HG02571 (cell line): ENCODE measurements at regions not wholly inside any gene's neighbourhood (a gene's known extent, or its start where the extent isn't known, plus 50 kb on each side); places are given as distances from the start of the nearest gene placed in this dataset.
A peak's percentile ranks its signal among the peaks of the same experiment; 100 is the strongest.
"Not testable (repeated sequence)": the region's sequence is repeated elsewhere in the genome, so short reads cannot be mapped to it uniquely, and the experiment has no call there.

Source experiments
- ATAC-seq: cut with Tn5 transposase; IDR thresholded peaks from one replicate; pipeline ENCODE4 v1.9.1; 2021; ENCODE audit warnings: mild to moderate bottlenecking, moderate library complexity; ENCODE audit not compliant: unreplicated experiment

- no peak for ATAC-seq
Observed at GRCh38 chr12:28059668-28060067, 87.1 kb upstream of the PTHLH start.

DNA sequence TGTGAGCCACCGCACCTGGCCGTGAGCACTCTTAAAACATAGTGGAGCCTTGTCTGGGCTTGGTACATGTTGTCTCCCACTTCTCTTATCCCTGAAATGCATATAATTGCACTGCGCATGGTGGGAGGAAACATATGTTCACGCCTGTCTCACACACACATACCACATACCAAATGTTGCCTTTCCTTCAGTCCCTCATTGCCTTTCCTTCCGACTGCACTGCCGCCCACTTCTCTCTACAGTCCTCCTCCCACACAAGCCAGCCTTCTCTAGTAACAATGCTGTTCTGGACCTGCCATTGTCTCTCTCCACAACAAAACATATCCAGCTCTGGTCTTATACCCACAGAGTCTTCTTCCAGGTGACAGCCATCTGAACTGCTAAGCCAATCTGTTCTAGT lies 88.3 kb upstream of the PTHLH start:
- no peak for ATAC-seq

- ATAC-seq: no peak
Observed at GRCh38 chr12:28063355-28063880, 90.9 kb upstream of the PTHLH start.

DNA sequence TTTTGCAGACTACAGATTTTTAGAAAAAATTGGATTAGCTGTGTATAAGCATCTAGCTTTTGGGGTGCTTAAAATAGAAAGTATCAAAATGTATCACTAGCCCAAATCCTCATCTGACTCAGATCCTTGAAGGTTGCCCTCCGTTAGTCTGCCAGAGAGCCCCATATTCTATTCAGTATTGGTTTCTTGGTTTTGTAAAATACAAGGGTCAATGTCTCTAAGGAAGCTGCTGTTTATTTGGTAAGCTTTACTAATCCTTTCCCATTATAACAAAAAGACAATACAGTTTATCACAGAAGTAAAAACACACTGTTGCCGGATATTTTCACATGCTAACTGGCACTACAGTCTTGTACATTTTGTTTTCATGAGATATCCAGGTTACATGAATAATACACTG lies 92.8 kb upstream of the PTHLH start:
- ATAC-seq: no peak

DNA sequence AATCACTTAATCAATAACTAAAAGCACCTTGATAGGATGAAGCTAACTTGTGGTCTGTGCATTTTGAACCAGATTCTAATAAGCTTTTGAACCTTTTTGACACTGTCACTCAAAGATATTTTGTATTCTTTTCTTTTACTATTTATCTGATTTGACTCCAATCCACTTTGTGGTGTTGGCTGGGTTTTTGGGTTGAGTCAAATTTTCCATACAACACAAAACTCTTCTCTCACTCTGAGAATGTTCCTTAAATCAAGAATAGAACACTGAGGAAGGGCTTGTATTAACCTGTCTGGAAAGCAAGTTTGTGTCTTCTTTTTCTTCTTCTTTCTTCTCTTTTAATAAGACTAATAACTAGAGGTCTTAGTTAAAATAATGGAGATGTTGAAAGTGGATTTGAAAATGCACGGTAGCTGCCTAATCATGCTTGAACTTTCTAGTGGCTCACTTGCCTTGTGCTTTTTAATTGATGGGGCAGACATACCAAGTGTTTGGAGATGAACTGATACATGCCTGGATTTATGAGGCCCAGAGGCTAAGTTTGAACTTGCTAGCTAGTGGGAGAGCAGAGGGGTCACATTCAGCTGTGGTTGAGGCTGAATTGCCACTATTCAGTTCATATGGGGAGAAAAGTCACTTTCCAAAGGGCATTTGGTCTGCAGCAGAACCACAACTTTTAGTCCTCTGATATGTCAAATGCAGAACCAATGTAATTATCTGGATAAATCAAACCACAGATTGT lies 93.5 kb upstream of the PTHLH start:
- ATAC-seq: no peak

DNA sequence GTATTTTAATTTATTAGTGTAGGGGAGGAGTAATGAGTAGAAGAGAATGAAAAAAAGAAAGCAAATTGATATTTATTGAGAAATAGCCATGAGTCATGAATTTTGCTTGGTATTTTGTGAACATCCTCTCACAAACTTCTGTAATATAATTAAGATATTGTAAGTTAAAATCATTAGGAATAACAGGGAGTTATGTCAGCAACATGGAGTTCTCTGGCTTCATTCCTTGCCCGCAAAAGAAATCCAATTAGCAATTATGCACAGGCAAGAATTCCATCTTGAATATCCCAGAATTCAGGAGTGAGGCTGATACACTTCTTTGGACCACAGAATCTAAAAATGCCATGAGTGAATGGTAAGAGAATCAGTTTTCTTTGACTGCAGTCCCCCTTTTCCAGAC lies 94.3 kb upstream of the PTHLH start:
- no peak for ATAC-seq

DNA sequence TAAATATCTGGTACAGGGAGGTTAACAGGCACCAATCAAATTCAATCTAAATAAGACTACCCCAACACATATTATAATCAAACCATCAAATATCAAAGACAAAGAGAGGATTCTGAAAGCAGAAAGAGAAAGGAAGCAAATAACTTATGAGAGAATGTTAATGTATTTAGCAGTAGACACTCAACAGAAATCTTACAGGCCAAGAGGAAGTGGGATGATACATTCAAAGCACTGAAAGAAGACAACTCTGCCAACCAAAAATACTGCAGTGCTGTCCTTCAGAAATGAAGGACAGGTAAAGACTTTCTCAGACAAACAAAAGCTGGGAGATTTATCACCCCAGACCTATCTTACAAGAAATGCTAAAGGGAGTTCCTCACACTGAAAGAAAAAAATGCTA lies 95.9 kb upstream of the PTHLH start:
- no peak for ATAC-seq

DNA sequence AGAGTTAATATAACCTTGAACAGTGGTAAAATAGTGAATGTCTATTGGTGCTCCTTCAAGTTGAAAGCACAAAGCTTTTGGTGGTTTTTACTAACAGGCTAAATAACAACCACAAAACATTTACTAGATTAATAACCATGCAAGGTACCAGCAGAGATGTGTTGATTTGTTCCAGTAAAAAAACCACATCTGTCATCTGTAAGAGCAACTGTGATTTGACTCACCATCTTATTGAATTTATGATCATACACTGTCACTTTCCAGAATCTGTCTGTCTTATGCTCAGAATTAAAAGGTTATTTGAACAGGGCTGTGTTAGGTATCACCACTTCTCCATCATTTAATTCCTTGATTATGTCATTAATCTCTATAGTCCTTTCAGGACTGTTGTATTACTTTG lies 107.0 kb upstream of the PTHLH start:
- no peak for ATAC-seq

DNA sequence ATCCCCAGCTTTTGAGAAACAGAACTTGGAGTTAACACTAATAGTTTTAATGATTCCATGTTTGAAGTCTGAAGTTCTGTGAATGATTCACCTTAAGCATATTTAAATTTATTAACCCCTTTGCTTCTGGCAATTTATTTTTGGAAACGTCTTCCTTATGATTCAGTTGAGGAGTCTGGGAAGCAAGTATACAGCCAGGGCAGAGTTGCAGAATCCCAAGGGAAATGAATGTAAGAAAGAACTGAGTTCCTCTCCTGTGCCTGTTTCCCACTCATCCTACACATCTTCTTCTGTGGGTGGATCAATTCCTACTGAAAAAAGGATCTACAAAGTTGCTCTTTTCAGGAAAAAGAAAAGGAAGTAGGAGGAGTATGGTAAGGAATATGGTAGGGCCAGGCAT lies 108.2 kb upstream of the CCDC91 start:
- no peak for ATAC-seq

DNA sequence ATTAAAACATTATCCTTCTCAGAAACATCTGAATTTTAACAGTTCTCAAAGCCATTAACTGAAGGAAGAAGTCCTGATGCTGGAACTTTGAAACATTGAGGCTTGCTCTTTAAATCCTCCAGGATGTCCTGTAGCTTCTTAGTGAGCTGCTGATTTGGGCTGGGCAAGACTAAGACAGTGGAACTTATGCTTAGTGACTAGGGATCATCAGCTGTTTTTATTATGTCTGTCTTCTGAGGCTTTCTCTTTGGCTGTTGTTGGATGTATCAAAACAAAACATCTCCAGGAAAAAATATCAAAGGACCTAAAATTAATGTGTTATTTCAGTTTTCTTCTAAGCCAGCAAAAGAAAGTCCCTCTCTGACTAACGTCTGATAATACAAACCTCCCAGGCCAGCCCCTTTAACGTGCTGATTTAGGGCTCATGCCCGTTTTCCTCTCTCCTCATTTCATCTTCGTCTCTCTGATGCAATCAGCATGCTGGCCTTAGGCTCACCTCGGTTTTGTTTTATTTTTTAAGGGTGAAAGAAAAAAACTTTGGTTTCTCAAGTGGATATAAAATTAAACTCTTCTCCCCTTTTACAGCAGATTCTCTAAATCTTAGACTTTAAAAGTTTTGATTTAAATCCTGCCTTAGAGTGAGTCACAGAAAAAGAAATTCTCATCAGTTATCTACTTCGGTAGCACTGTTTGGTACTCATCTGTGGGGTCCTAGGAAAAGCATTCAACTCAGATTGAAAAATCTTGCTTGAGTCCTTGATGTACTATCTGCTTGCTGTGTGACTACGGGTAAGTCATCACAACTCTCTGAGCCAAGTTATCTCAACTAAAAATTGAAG lies 106.2 kb upstream of the CCDC91 start:
- no peak for ATAC-seq

DNA sequence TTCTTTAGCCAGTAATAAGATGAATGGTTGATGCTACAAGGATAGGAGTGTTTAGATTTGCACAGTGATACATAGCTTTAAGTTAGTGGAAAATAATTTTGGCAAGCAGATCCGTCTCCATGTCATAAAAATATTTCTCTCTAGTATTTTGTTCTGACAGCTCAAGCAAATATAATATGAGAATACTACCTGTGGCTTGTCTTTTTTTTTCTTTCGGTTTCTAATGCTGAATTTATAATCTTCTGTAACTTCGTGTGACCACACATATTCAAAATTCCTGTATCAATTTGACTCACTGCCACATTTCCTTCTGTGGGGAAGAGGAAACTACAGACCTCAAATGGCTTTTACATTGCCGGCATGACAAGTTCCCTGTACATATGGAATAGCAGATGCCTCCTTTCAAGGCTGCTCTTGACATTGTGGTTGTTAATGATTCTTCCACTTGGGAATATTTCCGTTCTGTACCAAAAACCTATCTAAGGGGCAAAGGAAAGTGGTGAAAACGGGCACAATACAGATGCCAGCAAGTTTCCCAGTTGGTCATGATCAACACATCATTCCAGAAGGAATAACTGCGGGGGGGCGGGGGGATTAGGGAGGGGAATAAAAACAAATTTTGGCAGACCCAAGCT lies 103.6 kb upstream of the CCDC91 start:
- peak; percentile 69 for ATAC-seq

DNA sequence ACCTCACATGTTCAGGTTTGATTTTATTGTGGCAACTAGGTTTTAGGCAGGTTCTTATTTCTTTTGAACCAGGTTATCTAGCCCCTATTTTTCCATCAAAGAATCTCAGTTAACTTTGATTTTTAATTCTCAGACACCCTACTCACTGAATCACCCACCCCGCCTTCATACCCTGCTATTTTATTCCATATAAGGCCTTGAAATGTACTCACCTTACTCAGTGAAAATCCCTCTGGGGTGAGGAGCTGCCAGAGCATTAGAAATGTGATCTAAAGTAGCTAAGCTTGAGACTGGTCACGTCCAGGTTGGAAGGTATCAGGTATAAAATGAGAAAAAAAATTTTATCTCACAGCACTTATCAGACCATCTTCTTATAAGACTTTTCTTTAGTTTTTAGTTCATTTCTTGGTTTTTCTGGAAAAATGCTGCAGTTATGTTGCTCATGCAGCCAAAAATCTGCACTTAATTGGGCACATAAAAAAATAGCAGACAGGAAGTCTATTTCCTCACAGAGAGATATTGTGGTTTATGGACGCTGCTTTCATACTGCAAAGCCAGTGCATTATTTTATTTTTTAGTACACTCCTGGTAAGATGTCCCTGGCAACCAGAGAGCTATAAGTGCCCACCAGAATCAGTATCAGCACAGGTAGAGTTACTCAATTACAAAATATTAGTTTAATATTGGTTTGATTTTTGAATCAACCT lies 101.5 kb upstream of the CCDC91 start:
- no peak for ATAC-seq

DNA sequence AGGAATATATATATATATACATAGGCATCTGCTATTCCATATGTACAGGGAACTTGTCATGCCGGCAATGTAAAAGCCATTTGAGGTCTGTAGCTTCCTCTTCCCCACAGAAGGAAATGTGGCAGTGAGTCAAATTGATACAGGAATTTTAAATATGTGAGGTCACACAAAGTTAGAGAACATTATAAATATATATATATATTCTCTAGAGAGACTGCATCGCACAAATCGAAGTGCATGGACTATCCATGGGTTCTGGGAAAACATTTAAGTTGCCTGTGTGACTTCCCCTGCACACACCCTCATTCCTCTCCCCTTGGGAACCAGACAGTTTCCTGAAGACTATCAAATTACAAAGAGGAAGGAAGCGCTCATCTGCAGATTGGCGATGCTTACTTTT lies 100.9 kb upstream of the CCDC91 start:
- ATAC-seq: no peak

DNA sequence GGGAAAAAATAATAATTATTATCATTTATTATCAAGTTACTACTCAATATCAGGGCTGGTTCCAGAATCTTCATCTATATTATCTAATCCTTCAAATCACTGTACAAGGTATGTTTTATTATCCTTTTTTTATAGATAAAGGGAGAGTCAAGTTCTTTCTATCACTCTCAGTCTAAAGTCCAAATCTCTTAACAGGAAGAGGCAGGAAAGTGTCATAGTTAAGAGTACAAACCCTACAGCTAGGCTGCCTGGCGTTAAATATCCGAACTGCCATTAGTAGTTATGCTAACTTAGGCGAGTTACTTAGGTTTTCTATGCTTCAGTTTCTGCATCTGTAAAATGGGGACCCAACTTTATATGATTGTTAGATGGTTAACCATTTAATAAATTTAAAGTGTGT lies 99.4 kb upstream of the CCDC91 start:
- ATAC-seq: no peak

DNA sequence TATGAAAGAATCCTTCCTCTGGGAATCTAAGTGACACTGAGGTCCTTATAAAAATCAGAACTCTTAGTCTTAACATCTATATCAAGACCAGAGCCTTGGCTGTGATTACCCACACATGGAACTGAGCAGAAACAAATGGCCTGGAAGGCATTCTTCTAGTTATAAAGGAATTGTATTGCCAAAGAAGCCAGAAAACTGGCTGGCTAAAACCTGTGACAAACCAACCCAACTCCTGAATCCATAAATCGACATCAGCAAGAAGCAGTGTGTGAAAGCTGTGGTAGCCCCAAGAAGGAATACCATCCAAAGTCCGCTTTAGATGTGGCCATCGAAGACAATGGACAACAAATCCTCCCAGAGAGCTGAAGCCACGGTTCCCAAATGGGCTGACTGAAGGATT lies 97.9 kb upstream of the CCDC91 start:
- no peak for ATAC-seq

GRCh38 chr12:28096649-28097048 lies 93.6 kb upstream of the CCDC91 start:
- no peak for ATAC-seq

- ATAC-seq: no peak
Observed at GRCh38 chr12:28097221-28097620, 93.0 kb upstream of the CCDC91 start.

DNA sequence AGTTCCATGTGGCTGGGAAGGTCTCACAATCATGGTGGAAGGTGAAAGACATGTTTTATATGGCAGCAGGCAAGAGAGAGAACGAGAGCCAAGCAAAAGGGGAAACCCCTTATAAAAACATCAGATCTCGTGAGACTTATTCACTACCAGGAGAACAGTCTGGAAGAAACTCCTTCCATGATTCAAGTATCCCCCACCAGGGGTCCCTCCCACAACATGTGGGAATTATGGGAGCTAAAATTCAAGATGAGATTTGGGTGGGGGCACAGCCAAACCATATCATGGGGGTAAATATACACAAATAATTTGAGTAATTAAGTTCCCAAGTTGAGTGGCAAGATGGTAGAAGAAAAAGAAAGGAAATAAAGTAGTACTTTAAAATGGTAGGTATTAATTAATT lies 91.0 kb upstream of the CCDC91 start:
- not testable (repeated sequence) for ATAC-seq

DNA sequence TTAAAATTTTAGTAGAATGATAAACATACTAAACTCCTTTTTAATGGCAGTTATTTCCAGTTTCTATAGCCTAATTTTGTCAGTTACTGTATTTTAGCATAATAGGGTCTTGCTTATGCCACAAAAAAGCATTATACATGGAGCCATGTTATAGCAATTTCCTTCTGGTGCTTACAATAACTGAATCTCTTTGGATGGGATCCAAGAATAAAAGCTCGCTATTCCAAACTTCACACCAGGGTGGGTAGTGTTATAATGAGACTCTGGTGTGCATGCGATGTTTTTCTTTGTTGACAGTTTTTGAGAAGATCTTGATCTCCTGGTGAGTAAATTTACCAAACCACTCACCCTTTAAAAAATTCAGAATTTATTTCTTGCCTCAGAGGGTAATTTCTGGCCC lies 90.4 kb upstream of the CCDC91 start:
- ATAC-seq: no peak

GRCh38 chr12:28100717-28101116 lies 89.5 kb upstream of the CCDC91 start:
- ATAC-seq: no peak

DNA sequence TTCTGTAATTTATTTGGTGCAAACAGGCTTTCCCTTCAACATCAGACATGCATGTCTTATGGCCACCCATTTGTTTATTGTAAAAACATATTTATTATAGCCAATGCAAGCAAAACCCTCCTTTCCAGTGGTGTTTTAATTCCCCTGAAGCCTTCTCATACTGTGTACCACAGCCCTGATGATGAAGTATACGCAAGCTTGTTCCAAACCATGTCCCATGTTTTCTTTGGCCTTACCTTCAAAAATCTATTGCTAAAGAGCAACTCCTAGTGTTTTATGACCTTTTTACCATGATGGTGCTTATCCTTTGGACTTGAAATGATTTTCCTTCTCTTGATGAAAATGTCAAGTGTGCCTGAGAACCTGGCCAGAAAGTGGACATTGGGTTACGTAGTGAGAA lies 85.9 kb upstream of the CCDC91 start:
- no peak for ATAC-seq
